HG03439 (cell line): ENCODE measurements at regions not wholly inside any gene's neighbourhood (a gene's known extent, or its start where the extent isn't known, plus 50 kb on each side); places are given as distances from the start of the nearest gene placed in this dataset.

Source experiments
- ATAC-seq: cut with Tn5 transposase; IDR thresholded peaks from one replicate; pipeline ENCODE4 v1.9.1; 2021; ENCODE audit warnings: mild to moderate bottlenecking, moderate library complexity; ENCODE audit not compliant: unreplicated experiment

DNA sequence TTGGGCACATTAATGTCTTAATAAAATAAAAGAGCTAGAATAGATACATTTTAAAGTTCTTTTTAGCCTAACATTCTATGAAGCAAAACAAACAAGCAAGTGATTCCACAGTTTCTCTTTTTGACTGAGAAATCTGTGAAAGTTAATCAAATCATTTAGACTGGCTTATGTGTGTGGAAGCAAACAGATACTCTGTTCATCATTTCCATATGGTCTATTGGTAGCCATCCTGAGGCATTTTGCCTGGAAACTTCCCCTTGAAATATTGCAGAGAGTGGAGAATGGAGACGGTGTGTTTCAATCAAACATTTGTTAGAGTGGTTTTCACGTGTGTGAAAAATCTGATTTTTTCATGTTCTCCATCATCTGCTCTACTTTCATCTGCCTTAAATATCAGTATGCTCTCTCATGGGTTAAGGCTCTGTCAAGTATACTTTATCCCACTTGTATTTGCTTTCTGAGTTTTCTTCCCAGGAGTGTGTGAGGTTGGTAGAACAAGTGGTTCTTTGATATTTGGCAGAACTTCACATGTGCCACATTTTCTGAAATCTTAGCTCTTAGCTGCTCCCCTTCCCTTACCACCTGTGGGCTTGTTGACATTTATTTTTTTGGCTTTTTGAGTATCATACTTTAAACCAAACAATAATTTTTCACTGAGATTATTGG is 139.1 kb upstream of the PTGFR start:
- no peak for ATAC-seq

DNA sequence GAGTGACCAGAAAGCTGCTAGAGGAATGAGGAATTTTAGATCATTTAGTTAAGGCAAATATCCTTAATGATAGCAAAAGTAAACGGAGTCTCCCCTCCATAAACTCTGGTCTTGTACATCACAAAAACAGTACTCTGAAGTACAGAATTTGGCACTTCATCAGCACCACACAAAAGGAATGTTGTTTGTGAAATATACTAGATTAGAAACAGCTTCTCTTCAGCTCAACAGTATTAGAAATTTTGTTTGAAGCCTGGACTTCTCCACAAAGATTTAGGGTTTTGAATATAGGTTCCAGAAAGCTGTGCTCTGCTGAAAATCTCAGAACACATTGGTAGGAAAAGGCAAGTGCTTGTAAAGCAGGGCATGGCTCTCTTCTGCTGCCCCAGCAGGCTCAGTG is 135.1 kb upstream of the PTGFR start:
- no peak for ATAC-seq

DNA sequence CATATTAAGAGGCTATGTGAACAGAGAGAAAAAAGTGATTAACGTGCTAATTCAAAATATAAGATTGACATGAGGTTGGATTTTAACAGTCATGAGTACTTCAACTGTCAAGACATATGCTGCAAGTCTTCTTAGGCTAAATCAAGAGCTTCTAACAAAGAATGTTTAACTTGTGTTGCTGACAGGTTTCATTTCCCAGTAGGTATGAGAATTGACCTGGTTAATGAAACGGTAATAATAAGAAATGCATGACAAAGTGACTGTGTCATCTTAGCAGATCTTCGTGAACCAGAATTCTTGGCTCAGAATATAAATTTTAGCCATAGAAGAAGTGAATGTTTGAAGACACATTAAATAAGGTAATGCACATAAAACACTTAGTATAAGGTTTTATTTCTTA is 132.6 kb upstream of the PTGFR start:
- ATAC-seq: no peak

DNA sequence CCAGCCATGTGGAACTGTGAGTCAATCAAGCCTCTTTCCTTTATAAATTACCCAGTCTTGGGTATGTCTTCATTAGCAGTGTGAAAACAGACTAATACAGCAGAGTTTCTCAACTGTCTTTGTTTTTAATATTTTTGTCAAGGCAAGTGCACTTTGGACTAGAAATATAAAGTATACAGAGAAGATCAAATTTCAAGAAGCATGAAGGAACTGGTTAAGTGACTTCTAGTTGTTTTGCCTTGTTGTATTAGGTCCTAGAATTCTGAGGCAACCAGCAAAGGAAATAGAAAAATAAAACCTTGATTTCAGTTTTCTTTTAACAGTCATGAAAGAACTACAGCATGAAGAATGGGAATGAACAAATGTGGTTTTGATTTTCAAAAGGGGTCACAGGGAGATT is 131.1 kb upstream of the PTGFR start:
- no peak for ATAC-seq

DNA sequence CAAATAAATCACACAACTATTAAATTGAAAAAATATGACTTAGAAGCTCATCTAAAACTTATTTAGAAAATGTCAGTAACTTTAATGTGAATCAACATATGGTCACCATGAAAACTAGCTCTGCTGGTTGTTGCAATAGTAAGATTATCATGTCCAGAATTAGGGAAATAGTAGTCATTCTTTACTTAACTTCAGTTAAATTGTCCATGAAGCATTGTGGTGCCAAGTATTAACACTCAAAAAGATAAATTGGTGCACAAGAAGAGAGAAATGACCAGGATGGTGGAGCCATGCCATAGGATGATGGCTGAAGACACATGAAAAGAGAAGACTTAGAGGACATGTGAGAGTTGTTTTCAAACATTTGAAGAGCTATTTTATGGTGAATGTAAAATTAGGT is 130.2 kb upstream of the PTGFR start:
- ATAC-seq: no peak

DNA sequence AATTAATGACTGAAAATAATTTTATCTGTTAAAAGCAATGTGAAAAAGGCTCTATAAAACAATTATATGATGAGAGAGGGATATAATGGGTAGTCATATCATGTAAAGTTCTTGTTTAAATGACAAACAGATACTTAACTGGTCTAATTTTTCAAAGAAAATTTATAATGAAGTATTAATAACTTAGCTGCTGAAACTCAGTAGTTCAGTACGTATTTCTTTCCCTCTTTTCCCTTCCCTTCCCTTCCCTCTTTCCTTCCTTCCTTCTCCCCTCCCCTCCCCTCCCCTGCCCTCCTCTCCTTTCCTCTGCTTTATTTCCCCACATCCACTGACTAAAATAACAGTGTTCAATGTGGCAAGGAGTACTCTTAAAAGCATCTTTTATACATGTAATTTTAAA is 123.1 kb upstream of the PTGFR start:
- ATAC-seq: no peak

DNA sequence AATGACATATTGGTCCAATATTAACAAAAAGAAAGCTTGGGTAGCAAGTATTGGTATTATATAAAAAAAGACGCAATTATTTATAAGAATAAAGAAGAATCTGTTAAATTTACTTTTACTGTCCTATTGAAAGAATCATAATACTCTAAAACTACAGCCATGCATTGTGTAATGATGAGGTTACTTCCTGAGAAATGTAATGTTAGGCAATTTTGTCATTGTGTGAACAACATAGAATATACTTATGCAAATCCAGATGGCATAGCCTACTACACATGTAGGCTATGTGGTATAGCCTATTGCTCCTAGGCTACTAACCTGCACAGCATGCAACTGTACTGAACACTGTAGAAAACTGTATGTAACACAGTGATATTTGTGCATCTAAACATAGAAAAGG is 121.2 kb upstream of the PTGFR start:
- ATAC-seq: no peak

DNA sequence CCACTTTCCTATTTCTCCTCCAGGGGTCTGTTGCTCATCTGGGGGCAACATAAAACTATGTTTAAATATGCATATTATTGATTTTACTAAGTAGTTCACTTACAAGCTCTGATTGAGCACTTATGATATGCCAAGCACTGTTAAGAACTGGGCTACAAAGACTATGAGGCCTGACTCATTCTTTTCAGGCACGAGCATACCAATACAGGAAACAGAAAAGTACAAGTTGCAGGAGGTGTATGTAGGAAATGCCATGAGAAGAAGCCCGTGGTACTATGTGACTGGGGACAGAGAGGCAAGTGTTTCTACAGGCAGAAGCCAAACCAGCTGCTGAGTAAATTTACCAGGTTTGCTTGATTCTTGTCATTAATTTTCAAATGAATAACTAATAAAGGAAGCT is 120.4 kb upstream of the PTGFR start:
- no peak for ATAC-seq

DNA sequence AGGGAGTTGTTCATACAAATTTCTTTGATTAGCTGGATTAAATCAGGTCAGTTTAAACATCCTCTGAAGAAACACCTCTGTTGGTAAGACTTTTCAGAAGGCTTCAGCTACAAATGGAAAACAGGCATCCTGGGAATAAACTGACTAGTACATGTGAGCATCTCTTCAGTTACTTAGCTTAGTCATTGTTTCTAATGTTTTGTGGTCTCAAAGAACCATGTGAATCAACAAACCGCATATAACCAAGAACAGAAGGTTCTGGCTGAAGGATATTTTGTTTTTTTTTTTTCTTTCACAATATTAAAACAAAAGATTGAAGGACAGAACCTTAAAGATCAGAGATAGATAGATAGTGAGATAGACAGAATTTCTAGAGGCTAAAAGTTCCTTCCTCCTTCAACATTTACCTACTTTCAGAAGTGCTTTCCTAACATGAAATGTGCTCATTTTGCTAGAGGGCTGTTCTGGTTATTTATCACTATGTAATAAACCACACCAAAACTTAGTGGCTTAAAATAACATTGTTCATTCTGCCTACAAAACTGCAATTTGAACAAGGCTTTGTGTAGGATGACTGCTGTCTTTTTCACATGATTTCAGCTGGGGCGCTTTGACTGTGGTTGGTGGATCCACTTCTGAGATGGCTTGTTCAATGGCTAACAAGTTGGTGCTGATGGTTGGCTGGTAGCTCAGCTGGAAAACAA is 119.8 kb upstream of the PTGFR start:
- ATAC-seq: no peak

DNA sequence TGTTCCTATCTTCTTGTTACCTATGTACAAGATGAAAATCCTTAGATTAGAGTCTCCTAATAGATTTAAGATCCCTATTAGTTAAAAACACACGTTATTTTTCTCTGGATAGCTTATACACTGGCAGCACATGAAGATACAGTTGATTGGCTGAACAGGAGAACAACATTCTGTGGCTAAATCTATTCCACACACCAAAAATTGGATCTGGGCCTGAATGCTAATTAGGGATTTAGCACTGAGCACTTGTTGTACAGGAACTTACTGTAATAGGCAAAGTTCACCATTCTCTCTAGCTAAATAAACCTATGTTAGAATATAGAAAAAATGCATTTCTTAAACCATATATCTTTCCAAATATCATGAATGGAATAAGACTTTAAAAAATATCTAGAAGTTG is 117.1 kb upstream of the PTGFR start:
- ATAC-seq: no peak

DNA sequence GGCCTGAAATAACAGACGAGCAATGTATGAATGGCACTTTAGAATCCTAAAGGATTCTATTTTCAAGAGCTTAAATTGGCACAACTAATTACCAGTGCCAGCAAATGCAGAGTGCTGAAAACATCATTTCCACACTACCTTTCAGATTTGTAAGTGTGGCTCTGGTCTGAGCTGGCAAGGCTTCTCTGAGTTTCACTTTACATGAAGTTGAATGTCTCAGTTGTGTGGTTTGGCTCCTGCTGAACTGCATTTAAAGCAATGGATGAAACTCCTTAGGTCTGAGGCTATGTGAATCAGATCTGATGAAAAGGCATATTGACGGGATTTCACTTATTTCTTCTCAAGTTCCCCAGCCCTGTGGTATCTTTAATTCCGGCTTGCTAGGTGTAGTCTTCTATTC is 114.8 kb upstream of the PTGFR start:
- no peak for ATAC-seq

DNA sequence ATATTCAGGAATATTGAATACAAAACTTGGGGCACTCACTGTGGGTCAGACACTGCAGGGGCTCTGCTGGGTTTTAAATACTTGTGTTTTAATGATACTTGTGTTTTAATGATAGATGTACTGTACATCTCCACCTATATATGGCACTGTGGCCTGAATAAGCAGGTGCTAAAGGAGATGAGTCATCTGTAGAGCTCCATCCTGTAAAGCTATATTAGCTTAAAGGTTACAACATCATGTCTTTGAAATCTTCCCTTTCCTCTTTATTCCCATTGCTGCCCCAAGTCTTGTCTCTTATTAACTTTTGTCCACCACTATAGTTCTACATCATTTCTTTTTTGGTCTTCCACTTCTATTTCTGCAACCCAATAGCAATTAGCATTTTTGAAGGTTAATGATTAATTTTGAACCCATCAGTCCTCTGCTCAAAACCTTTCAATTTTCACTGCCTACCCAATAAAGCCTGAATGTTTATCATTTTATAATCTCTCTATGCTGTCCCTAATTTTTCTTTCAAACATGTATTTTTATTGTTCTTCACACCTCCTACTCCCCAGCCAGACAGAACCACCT is 113.3 kb upstream of the PTGFR start:
- ATAC-seq: peak; percentile 71

DNA sequence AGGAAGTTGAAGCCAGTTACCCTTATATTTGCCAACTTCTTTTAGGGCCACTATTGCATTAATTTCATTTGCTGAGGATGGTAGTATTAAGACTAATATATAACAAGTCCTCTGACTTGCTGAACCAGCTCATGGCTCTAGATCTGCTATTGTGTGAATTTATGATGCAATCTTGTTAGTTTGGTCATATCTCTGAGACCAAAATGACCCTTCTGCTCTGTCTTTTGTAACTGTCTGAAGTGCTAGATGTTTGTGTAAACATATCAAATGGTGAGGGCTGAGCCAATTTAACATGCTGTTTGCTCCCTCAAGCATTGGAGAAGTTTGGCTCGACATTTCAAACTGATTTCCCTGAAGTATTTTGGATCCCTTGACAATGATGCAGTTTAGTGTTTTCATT is 106.9 kb upstream of the PTGFR start:
- no peak for ATAC-seq

DNA sequence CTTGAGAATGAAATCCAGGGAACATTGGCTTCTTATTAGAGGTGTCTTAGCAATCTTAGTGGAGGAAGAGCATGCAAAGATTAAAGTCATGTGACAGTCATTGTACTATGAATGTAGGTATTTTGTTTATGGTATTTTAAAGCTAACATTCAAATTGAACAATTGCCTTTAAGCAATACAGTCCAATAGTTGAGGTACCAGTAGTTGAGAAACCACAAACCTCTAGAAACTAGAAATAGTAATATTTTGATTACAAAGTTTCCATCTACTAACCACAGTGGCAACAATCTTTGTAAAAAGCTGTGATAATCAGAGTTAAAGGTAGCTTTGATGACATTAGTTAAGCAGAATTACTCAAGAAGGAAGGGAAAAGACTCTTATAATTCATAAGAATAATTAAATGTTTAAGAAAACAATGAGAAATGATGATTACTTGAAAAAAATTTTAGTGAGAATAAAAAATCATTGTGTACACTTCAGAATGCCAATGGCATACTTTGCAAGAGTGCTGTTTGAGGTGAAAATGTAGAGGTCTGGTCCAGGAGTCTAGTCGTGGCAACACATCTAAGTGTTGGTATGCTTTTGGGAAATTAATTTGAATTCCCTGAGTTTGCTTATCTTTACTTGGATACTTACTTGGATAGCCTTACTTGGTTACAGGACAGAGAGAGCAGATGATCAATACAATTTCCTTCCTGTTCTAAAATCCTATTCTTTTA is 104.9 kb upstream of the PTGFR start:
- peak; percentile 97 for ATAC-seq

DNA sequence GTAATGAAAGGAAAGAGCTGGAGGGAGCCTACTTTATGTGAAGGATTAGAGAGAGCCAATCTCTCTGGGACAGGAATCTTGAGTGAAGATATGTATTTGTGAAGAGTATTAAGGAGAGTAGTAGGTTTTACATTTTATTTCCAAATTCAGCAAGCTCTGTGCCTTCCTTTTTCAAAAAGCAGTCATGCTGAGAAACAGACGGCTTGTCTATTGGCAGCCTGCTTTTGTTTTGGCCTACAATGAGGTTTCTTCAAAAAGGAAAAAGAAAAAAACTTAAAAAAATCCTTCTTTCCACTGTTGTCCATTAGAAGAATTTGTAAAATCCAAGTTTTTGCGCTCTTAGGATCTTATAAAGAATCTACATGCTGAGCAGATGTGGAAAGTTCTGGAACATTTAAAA is 103.6 kb upstream of the PTGFR start:
- no peak for ATAC-seq

DNA sequence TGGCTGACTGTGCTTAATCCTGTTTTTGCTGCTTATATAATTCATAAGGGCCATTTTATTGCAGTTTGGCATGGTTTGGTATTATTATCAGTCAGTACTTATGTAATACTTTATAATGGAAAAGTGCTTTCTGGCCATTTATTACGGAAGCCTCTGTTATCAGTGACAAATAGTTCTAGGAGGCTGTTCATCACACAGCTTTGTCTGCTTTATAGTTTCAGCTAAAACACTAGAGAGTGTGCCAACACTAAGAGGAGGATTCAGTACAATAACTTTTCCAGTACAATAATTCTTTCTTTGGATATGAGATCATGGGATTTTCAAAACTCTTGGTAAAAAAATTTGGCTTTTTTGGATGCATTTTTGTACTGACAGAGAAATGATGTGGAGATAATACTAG is 102.9 kb upstream of the PTGFR start:
- ATAC-seq: no peak

DNA sequence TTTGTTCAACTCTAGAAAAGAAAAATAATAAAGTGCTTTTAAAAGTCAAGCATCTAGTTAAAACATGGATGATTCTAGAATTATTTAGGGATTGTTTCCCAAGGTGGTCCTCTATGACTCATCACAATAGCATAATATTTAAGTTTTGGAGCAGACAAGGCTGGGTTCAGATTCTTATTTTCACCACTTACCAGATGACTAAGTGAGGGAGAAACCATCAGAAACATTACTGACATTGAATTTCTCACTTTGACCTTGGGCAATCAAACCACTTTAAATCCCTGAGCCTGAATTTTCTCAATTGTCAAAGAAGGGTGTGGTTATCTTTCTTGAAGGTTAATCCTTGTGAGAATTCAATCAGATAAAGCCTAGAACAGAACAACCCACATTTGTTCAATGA is 102.5 kb upstream of the PTGFR start:
- ATAC-seq: no peak

DNA sequence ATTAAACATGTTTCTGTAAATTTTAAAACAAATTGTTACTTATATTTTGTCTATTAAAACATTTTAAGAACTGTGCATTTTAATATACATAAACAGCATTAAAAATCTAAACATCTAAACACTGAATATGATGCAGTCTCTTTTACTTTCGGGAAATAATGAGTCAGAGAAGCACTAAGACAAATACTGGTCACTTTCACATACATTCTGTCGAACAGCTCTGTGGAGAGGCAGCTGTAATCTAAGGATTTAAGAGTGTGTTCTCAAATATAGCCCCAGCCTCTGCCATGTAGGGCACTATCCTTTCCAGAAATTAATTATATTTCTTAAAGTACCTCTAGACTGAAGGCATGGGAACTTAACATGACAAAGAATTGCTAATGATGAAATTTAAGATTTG is 89.6 kb upstream of the PTGFR start:
- no peak for ATAC-seq

DNA sequence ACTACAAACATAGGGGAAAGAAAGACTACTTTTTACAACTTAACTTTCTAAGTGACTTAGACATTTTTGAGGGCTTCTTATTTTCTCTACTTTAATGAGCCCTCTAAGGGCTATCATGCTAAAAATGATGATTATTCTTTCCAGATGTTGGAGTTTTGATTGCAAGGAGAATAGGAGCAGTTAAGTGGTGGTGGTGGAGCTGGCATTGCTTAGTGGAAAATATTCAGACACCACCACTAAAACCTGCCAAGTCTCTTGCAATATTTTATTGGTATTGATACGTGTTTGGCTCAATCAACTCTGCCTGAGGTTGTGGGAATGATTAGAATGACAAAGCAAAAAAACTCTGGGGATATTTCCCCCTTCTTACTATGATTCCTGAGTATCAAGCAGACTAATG is 82.6 kb upstream of the PTGFR start:
- ATAC-seq: no peak

DNA sequence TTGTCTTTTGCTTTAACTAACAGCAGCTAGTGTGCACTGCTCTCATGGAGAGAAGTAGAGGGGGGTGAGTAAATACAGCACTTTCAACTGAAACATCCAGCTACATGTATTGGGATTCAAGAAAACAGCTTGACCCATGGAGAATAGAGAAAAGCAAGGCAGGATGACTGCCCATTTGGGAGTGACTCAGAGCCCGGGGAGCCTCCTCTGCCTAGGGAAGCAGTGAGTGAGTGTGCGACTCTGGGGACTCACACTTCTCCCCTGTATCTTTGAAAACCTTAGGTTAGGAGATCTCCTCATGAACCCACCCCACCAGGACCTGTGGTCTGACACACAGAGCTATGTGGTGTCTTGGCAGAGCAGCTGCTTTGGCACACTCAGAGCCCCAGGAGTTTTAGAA is 82.0 kb upstream of the PTGFR start:
- no peak for ATAC-seq

DNA sequence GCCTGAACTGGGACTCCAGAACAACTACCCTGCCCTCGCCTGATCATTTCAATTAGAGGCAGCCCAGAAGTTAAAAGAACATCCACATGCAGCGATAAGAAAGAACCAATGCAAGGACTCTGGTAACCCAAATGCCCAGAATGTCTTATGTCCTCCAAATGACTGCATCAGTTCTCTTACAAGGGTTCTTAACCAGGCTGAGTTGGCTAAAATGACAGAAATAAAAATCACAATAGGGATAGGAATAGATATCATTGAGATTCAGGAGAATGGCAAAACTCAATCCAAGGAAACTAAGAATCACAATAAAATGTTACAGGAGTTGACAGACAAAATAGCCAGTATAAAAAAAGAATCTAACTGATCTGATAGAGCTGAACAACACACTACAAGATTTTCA is 80.1 kb upstream of the PTGFR start:
- ATAC-seq: no peak

DNA sequence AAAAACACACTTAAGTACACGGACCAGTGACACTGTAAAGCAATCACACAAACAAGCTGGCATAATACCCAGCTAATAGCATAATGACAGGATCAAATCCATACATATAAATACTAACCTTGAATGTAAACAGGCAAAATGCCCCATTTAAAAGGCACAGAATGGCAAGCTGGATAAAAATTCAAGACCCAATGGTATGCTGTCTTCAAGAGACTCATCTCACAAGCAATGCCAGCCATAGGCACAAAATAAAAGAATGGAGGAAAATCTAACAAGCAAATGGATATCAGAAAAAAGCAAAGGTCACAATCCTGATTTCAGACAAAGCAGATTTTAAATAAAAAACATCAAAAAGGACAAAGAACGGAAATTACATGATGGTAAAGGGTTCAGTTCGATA is 79.1 kb upstream of the PTGFR start:
- no peak for ATAC-seq
